RCC 7860 (cell line): ENCODE measurements at regions not wholly inside any gene's neighbourhood (a gene's known extent, or its start where the extent isn't known, plus 50 kb on each side); places are given as distances from the start of the nearest gene placed in this dataset.
"Not testable (repeated sequence)": the region's sequence is repeated elsewhere in the genome, so short reads cannot be mapped to it uniquely, and the experiment has no call there.

Experiments
- DNase-seq: peaks from one replicate; pipeline ENCODE4 v3.0.0-alpha.2; 2015; ENCODE audit warnings: low spot score
- FAIRE-seq: peaks from 2 replicates; lab custom pipeline; 2012; peaks lifted over from hg19 to GRCh38; lab: Jason Lieb, UNC

DNA sequence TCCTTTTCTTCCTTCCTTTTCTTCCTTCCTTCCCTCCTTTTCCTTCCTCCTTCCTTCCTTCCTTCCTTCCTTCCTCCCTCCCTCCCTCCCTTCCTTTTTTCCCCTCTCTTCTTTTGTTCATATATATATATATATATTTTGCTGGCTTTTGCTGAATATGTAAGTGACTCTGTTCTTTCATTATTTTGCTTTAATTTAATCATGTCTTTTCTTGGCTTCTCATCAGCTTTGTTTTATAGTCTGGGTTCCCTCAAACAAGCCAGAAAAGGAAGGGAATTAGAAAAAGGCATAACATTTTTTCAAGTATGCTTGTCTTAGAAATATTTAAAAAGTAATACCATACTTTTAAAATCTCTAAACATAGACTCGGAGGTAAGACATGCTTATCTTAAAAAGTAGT lies 219.9 kb upstream of the ATXN7L3B start:
- FAIRE-seq (no peak), DNase-seq (no peak)

DNA sequence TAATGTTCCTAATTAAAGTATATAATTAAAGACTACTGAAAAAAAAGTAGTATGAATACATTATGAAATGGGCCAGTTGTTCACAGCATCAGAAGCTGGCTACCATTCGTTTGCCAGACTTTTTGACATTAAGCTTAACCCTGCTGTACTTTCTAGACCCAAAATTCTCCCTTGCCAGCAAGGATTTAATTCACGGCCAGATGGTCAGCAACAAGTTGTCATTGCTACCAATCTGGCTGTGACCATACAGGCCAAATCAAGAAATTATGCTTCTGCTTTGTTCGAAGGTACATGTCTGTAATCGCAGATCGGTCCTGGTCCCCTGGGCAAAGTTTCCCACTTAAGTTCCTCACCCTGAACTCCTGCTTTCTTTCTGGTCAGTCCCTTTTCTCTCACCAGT lies 217.7 kb upstream of the ATXN7L3B start:
- FAIRE-seq (no peak), DNase-seq (no peak)

DNA sequence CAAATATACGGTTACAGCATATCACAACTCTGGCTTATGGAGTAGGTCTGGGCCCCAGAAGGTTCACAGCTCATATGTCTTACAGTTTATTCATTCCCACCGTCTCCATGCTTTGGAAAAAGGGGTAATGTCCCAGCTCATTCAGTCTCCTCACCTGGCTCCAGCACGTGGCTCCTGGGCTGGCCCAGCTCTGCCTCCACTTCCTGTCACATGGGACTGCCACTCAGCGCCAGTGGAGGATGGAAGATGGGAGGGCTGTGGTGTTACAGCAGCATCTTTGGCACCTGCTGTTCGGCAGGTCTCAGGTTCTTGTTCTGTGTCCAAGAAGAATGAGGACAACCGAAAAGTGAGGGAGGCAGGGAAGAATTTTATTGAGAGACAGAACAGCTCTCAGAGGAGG lies 216.3 kb upstream of the ATXN7L3B start:
- DNase-seq (no peak), FAIRE-seq (no peak)

DNA sequence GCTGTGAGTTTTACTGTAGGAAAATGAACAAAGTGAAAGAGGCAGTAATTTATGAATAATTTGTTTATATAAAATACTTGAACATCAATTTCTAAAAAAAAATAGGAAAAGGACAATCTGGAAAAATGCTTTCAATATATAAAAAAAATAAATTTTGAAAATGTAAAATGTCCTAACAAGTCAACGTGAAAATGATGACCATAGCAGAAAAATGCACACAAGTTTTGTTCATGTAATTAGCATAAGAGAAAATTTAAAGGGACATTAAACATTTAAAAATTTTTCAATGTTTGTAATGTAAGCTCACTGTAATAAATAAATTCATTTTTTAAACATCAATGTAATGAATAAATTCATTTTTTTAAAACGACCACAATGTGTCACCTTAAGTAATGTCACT lies 214.8 kb upstream of the ATXN7L3B start:
- FAIRE-seq (no peak), DNase-seq (no peak)

DNA sequence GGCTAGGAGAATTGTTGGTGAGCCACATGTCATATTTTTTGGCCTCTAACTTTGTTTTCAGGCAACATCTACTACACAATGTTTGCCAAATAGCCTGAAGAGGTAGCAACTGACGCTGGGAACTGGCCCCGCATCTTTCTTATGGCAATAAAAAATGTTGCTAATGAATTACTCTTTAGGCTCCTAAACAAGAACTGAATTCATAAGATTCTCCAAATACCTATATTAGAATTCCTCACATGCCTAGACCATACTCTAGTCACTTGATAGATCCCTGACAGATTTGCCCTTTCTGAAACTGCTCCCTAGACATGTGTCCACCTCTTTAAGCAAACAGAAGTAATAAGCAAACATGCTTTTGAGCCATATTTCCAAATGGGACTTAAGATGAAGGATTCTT lies 209.0 kb upstream of the ATXN7L3B start:
- DNase-seq (no peak), FAIRE-seq (no peak)

DNA sequence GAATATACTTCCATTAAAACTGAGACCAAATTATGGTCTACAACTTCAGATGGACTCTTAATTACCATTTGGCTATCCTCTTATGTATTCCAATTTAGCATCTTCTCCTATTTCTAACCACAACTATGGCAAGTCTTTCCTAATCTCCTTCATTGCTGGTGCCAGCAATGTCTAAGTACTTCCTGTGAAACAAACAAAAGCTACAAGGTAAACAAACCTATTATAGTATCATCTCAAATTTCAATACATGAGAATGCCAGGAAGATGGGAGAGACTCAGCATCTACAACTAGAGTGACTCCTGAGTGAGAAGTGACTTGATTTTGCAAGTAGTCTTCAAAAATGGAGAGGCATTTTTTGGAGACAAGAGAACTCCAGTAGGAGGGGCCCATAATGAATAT lies 202.9 kb upstream of the ATXN7L3B start:
- no peak for FAIRE-seq
- DNase-seq, result no peak

DNA sequence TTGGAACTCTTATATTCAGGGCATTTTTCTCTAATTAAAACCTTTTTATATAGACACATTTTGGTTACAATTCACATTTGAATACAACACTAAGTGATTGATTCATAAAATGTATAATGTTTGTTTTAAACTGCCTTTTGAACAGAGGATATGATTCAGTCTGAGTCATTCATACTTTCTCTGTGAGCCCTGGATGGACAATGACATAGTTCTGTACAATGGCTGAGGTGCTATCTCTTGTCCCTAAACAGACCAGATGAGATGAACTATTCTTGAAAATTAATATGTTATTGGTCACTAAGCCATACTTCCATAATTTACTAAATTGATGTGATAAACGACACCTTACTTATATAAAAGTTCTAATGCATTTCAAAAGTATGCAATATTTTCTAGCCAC lies 199.7 kb upstream of the ATXN7L3B start:
- FAIRE-seq (peak; percentile 88), DNase-seq (peak; percentile 61)

DNA sequence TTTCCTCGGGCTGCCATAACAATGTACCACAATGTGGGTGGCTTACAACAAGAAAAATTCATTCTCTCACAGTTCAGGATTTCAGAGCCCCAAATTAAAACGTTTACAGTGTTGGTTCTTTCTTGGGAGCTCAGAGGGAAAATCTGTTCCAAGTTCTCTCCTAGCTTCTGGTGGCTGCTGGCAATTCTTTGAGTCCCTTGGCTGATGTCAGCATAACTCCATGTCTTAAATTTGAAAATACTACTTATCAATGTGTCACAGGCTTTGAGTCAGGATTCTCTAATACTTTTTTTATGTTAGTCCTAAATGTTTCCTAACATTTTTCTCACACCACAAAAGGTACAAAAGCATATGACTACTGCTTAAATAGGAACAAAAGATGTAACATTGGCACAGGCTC lies 198.4 kb upstream of the ATXN7L3B start:
- FAIRE-seq, result no peak
- DNase-seq, result no peak

DNA sequence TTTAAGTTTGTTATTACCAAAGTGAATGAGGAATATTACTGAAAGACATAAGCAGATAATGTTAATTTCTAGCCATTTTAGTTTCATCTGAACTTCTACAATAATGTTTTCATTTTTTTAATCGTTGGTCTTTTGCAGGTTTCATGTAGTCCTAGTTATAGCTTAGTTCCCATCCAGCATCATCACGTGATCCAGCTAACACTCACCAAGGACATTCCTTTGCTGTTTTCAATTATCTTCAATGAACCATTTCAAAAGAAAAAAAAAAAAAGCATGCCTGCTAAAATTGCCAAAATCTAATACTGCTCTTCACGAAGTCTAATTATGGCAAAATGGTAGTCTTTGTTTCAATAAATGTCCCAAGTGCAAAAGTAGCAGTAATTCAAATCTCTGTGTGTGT lies 187.7 kb upstream of the ATXN7L3B start:
- DNase-seq (no peak), FAIRE-seq (no peak)

DNA sequence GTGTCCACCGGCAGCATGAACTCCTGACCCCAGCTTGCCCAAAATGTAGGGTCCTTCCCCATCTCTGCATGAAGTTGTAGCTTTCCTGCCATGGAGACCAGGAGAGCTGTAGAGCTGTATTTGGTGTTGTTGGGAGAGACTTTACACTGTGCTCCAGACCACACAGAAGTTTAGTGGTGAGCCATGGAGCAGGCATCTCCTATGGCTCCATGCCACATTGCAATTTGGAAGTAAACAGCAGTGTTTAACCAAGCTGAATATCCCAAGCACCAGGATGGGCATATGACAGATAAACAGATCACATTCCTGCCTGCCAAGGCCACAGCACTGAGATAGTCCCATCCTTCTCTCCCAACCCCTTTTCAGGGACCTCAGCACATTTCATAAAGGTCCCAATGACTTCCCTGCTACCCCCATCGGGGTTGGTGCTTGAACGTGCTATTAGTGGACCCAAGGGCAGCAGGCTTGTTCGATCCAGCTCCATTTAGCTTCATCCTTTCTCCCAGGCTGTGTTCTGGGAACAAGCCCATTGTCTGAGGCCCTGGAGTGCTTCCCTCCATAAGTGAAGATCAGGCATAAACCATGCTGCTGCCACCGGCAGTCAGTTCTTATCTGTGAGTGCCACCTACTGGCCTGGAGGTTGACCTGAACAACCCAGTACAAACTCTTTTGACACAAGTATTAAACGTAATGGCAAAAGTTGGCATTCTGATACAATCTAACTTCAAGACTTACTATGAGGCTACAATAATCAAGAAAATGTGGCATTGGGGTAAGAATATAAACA lies 172.3 kb upstream of the ATXN7L3B start:
- FAIRE-seq (no peak), DNase-seq (peak; percentile 28)

DNA sequence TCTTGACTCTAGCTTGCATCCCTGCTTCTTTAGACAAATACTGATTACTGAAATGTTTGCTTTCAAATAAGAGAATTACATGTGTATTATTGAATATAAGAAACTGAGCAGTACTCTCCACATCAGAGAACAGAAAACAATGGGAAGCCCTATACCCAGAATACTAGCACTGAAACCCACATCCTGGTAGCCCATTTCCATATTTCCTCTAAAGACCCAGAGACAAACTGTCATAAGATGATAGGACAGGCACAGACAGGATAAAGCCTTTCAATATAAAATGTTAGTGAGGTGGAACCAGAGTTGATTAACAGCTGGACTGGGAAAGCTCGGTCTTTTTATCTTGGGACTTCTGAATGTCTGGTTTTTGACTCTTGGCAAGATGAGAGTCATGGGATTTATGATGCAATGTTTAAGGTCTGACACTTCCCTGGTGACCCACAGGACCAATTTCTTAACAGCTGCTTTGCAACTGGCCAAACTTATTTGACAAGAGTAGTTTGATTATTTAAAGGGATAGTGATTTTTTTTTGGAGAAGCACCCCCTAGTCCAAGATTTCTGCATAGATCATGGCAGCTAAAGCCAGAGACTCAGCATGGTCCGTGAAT lies 166.9 kb upstream of the ATXN7L3B start:
- FAIRE-seq (no peak), DNase-seq (no peak)

DNA sequence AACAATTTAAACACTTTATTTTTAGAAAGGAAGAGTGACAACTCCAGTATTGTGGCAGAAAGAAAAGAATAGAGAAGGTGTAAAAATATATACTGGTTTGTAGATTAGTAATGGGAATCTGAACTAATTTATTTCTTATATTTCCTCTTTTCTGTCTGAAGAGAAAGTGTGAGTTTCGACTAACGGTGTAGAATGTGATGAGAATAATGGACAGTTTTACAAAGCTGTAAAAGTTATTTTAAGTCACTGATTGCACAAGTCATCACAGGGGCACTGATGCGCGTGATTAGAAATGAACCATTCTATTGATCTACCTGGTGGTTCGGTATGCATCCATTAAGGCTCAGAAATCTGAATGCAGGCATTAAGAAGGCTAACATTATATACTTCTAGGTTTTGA lies 158.5 kb upstream of the ATXN7L3B start:
- no peak for FAIRE-seq
- DNase-seq, result no peak

DNA sequence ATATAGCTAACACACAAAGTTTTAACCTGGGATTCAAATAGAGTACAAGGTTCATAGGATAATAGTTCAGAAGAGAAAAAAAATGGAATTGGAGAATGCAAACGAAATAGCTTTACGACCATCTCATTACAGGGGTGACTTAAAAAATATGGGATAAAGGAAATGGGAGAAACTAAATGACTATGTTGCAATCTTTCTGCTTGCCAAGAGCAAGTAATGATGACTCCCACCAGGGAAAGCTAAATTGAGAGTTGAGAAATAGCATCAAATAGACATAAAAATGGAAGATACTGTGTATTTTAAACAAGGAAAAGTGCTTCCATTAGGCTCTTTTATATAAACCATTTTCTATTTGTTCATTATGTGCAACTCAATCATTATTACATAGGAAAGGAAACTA lies 155.7 kb upstream of the ATXN7L3B start:
- DNase-seq (no peak), FAIRE-seq (no peak)

DNA sequence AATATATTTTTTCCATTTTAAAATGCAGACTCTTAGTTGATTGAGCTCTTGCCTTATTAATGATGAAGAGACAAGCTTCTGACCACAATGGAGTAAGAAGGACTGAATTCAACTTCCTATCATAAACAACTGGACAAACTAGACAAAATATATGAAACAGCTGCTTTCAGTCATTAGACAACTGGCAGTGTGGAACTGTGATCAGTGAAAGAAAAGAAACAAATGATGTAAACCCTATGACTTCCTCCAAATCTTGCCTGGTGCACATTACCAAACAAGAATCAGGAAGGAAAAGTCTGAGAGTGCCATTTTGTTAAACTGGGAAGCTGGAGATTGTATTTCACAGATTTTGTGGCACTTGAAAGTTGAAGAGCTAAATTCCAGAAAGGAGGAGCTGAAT lies 154.7 kb upstream of the ATXN7L3B start:
- DNase-seq (no peak), FAIRE-seq (no peak)

DNA sequence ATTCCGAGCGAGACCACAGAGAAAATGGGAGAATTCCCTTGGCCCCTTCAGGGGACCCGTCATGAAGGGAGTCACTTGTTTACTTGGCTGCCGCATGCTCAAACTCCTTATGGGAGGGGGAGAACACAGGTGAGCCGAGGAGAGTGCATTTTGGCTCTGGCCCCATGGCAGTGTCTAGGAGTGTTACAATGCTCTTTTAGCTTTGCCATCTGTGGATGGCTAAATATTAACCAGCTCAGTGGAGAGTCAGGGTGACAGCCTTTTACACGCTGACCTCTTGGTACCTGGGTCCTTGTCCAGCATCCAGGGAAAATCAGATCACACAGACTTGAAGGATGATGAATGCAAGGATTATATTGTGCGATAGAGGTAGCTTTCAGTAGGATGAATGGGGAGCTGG lies 146.4 kb upstream of the ATXN7L3B start:
- no peak for DNase-seq
- FAIRE-seq, result no peak

DNA sequence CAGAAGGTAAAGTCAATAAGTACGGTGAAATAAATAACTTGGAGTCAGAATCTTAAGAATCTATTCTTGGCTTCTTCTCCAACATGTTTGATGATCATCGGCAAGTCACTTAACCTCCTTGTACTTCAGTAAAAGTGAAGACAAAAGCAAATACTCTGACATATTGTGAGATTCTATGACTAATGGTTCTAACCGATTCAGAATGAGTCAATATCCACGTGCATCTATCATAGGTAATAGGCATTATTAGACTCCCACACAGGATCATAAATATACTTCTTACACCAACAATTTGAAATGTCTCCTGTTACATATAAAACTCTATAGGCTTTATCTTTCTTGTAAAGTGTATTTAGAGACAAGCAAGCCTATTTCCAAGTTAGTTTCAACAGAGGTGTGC lies 144.4 kb upstream of the ATXN7L3B start:
- FAIRE-seq, result no peak
- DNase-seq, result no peak

DNA sequence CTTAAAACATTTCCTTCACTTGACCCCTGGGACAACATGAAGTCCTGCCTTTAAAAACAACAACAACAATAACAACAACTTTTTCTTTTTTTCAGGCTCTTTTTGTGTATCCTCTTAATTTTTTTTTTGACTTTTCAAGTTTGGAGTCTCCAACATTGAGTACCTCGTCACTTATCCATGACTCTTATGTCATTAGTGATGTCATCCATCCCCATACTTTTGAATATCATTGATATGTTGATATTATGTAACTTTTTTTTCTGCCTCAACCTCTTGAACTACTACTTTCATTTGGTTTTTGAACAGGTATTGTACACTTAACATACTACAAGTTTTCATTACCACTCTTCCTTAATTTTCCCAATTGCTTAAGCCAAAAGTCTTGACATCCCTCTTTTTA lies 143.0 kb upstream of the ATXN7L3B start:
- DNase-seq (no peak), FAIRE-seq (no peak)

DNA sequence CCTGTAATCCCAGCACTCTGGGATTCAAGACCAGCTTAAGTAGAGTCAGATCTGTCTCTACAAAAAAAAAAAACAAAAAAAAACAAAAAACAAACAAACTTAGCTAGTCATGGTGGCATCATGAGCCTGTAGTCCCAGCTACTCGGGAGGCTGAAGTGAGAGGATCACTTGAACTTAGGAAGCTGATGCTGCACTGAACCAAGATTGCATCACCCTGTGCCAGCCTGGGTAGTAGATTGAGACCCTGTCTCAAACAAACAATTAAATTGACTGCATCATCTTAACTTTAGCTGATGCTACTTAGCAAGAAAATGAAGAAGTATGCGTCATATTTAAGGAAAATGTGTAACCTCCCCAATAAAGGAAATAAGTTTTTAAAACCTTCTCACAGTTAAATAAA lies 136.6 kb upstream of the ATXN7L3B start:
- no peak for FAIRE-seq

DNA sequence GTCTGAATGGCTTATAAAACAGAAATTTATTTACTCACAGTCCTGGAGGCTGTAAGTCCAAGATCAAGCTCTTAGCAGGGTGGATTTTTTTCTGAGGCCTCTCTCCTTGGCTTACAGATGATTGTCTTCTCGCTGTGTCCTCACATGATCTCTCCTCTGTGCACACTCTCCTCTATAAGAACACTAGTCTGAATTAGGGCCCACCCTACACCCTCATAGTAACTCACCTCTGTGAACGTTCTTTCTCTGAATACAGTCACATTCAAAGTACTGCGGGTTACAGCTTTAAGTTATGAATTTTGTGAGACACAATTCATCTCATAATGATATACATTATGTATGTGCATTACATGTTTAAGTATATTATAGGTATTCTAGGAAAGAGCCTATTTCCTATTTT lies 135.7 kb upstream of the ATXN7L3B start:
- no peak for DNase-seq

More for the DNA sequence above, 136.6 kb upstream of the ATXN7L3B start:
- DNase-seq, result no peak

DNA sequence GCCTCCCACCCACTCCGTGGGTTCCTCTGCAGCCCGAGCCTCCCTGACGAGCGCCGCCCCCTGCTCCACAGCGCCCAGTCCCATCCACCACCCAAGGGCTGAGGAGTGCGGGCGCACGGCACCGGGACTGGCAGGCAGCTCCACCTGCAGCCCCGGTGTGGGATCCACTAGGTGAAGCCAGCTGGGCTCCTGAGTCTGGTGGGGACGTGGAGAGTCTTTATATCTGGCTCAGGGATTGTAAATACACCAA lies 134.5 kb upstream of the ATXN7L3B start:
- not testable (repeated sequence) for DNase-seq, FAIRE-seq

More for the DNA sequence above, 135.7 kb upstream of the ATXN7L3B start:
- no peak for FAIRE-seq

DNA sequence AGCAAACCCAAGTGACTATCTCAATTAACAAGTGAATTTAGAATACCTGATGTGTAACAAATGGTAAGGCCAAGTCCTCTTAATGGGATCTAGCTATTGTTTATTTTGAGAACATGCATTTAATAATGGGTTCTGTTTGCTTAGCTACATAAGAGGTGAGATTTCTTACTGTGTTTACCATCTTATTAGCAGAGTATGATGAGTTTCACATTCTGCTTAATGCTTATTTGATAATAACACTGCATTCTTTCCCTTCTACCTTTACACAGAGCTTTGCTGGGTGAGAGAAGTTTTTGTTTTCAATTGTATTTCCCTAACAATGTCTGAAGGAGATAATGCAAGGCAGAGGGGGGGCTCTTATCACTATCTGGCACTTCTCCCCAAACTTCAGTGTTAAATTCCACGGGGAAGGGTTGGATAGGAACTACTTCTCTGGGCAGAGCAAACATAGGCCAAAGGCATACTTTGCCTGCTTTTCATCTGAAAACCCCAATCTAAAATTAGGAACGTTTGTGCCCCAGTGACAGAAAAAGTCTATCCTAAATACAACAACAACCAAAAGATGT lies 129.0 kb upstream of the ATXN7L3B start:
- FAIRE-seq (no peak), DNase-seq (no peak)

DNA sequence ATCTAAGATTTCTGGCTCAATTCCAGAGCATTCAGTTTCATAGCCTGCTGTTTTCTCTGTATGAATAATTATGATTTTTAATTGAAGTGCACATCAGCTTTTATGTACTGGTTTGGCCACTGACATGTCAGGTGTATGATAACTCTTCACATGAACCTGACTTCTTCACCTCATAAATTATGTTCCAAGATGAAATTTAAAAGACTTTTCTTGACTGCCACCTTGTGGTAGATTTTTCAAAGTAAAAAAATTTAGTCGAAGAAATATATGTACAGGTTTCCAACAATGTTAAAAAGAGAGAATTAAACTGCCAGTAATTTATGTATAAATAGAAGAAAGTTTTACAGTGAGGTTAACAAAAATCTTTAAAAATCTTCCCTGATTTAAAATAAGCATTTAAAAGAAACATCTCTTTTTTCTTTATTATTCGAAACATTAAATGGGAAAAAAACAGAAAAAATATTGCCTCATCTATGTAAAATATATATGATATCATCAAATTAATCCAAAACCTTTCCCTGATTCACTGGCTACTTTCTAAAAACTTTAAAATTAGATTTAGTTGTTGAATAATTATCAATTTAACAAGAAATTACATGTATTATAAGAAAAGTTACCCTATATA lies 124.9 kb upstream of the ATXN7L3B start:
- FAIRE-seq (peak; percentile 61), DNase-seq (no peak)
